ENCODE measurements at regions not wholly inside any gene's neighbourhood (a gene's known extent, or its start where the extent isn't known, plus 50 kb on each side); places are given as distances from the start of the nearest gene placed in this dataset.

GRCh38 chr6:53730767-53731166 is 64.0 kb upstream of the LRRC1 start:
- no peak for TF ChIP-seq CTCF (IDR thresholded peaks at IDR 0.05)
- ATAC-seq (ENCODE audit: low FRiP score) (no peak), DNase-seq (ENCODE audit: low spot score) (no peak)

- ATAC-seq (ENCODE audit: low FRiP score) (peak; percentile 72), DNase-seq (ENCODE audit: low spot score) (no peak)
- TF ChIP-seq CTCF (IDR thresholded peaks at IDR 0.05): peak in 1 of 3 donors; percentile 54
Measured at GRCh38 chr6:53728570-53729194, 63.1 kb upstream of the KLHL31 start.

- ATAC-seq (ENCODE audit: low FRiP score) (peak; percentile 40), DNase-seq (ENCODE audit: low spot score) (no peak)
- no peak for TF ChIP-seq CTCF (IDR thresholded peaks at IDR 0.05)
Measured at GRCh38 chr6:53727748-53728147, 62.2 kb upstream of the KLHL31 start.

- peak; percentile 51 for DNase-seq (ENCODE audit: low spot score)
- ATAC-seq (ENCODE audit: low FRiP score): no peak
- peak in 1 of 3 donors; percentile 60 for TF ChIP-seq CTCF (IDR thresholded peaks at IDR 0.05)
Measured at GRCh38 chr6:53725791-53726575, 60.4 kb upstream of the KLHL31 start.

- ATAC-seq (ENCODE audit: low FRiP score) (no peak), DNase-seq (ENCODE audit: low spot score) (no peak)
- TF ChIP-seq CTCF (IDR thresholded peaks at IDR 0.05): no peak
Measured at GRCh38 chr6:53724501-53724900, 58.9 kb upstream of the KLHL31 start.

GRCh38 chr6:53723331-53723730 is 57.8 kb upstream of the KLHL31 start:
- TF ChIP-seq CTCF (IDR thresholded peaks at IDR 0.05): no peak
- ATAC-seq (ENCODE audit: low FRiP score) (no peak), DNase-seq (ENCODE audit: low spot score) (no peak)

GRCh38 chr6:53721766-53722165 is 56.2 kb upstream of the KLHL31 start:
- DNase-seq (ENCODE audit: low spot score): no peak
- no peak for ATAC-seq (ENCODE audit: low FRiP score)
- no peak for TF ChIP-seq CTCF (IDR thresholded peaks at IDR 0.05)

All from omental fat pad (tissue), 3 donors.